Ovary (tissue), 7 donors: ENCODE measurements at regions not wholly inside any gene's neighbourhood (a gene's known extent, or its start where the extent isn't known, plus 50 kb on each side); places are given as distances from the start of the nearest gene placed in this dataset.

Source experiments
- DNase-seq, 5 donors: peaks; one replicate each; pipeline ENCODE4 v3.0.0-alpha.2; 2019 to 2020
- H3K27ac ChIP-seq, 2 donors: fragments of 200-600 bp; one replicate each; pipeline versions ENCODE4 v1.5.1 to v1.8.0; 2019 to 2022
- H3K27me3 ChIP-seq: fragments of 200-600 bp; one replicate; pipeline ENCODE4 v1.8.0; 2022
- H3K36me3 ChIP-seq: fragments of 200-600 bp; sonication (generic); one replicate; pipeline ENCODE4 v1.5.1; 2019
- H3K4me1 ChIP-seq: one replicate; pipeline ENCODE4 v1.8.1; 2013; ENCODE audit warnings: mild to moderate bottlenecking, moderate library complexity; ENCODE audit not compliant: insufficient read depth
- H3K4me3 ChIP-seq: fragments of 200-600 bp; sonication (generic); one replicate; pipeline ENCODE4 v1.5.1; 2017
- H3K9me3 ChIP-seq, 2 donors: fragments of 200-600 bp in 1 of 2; sonication (generic) in 1 of 2; one replicate each; pipeline versions ENCODE4 v1.5.1 to v1.8.1; 2013 to 2019; ENCODE audit warnings: mild to moderate bottlenecking in 1 of 2, moderate library complexity in 1 of 2
- EP300 ChIP-seq: sonication (generic); formaldehyde crosslinking; IDR thresholded peaks from one replicate; pipeline ENCODE4 v1.6.1; 2017; ENCODE audit warnings: antibody characterized with exemption
- POLR2A ChIP-seq: fragments of 450-650 bp; IDR thresholded peaks from one replicate; pipeline ENCODE4 v1.6.1; 2017; ENCODE audit warnings: antibody characterized with exemption, mild to moderate bottlenecking, moderate library complexity
- WGBS, 3 donors: extraction: QIAGEN DNeasy Blood & Tissue Kit in 1 of 3; methylation state at CpG; one replicate each; pipeline versions ENCODE4 v1.1.5 to v1.1.7; 2013 to 2017; 5-methylcytosine and 5-hydroxymethylcytosine counted together
- intact Hi-C, 4 donors: fragments of 100-400 bp; cut with DNase I; formaldehyde crosslinking; loops; one replicate each; pipeline versions ENCODE4 v1.11.0 to v1.15.1; 2022 to 2023
- TF ChIP-seq, protein P1 (sequence below), 3 donors: fragments of 450-650 bp in 2 of 3; fragments of 200-600 bp in 1 of 3; IDR thresholded peaks; one replicate each; pipeline versions ENCODE4 v1.5.1 to v1.8.0; 2016 to 2022; ENCODE audit warnings: antibody characterized with exemption in 3 of 3, mild to moderate bottlenecking in 1 of 3
- donor health status: DM: no; HTN: no; CAD: no; lungs with moderate emphysema.
- donor health status: DM: no; HTN: no; CAD: no.
- donor health status: Bipolar disorder and iron deficiency.
- donor health status: DM: no; HTN: no; CAD: no.
- donor health status: DM: yes; HTN: yes; CAD: no.

DNA sequence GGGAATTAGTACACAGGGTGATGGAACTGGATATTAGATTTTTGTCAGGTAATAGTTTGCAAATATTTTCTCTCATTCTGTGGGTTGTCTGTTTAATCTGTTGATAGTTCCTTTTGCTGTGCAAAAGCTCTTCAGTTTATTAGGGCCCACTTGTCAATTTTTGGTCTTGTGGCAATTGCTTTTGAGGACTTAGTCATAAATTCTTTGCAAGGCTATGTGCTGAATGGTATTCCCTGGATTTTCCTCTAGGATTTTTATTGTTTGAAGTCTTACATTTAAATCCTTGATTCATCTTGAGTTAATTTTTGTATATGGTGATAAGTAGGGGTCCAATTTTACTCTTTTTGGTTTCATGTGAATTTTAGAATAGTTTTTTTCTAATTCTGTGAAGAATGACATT, 111.3 kb downstream of the ARRDC4 start:
- peaks cover 1% of the 10 kb centered on the region for H3K4me1 ChIP-seq
- DNase-seq: no peak
- no peak overlapping the region for H3K4me3 ChIP-seq
- no peaks in the 10 kb centered on the region for H3K27me3 ChIP-seq
- TF ChIP-seq POLR2A (no peak), EP300 (no peak)
- TF ChIP-seq, protein P1, sequence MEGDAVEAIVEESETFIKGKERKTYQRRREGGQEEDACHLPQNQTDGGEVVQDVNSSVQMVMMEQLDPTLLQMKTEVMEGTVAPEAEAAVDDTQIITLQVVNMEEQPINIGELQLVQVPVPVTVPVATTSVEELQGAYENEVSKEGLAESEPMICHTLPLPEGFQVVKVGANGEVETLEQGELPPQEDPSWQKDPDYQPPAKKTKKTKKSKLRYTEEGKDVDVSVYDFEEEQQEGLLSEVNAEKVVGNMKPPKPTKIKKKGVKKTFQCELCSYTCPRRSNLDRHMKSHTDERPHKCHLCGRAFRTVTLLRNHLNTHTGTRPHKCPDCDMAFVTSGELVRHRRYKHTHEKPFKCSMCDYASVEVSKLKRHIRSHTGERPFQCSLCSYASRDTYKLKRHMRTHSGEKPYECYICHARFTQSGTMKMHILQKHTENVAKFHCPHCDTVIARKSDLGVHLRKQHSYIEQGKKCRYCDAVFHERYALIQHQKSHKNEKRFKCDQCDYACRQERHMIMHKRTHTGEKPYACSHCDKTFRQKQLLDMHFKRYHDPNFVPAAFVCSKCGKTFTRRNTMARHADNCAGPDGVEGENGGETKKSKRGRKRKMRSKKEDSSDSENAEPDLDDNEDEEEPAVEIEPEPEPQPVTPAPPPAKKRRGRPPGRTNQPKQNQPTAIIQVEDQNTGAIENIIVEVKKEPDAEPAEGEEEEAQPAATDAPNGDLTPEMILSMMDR (IDR thresholded peaks at IDR 0.05): no peak
- intact Hi-C loops: no loop called here
- H3K9me3 ChIP-seq: no peaks in the 10 kb centered on the region
- no peaks in the 10 kb centered on the region for H3K36me3 ChIP-seq
- H3K27ac ChIP-seq: no peak overlapping the region

DNA sequence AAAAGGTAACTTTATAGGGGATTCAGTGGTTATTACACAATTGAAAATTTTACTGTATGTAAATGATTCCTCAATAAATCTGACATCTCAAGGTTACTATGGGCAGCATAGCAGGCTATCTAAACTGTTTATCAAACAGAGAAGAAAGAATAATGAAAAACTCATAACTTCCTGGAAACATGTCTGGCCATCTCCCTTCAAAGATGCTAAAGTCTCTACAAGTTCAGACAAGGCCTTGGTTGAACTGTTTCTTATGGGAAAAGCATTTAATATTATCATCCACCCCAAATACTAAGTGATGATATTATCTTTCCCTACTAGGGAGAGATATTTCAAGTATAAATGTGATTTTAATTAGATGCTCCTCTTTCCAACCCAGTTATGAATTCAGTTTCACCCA, 114.9 kb downstream of the ARRDC4 start:
- TF ChIP-seq, protein P1 (IDR thresholded peaks at IDR 0.05): no peak
- TF ChIP-seq EP300 (no peak), POLR2A (no peak)
- no peak overlapping the region for H3K4me3 ChIP-seq
- no peak overlapping the region for H3K27ac ChIP-seq
- DNase-seq: no peak
- peaks cover 1% of the 10 kb centered on the region for H3K4me1 ChIP-seq
- H3K36me3 ChIP-seq: no peaks in the 10 kb centered on the region
- H3K9me3 ChIP-seq: no peaks in the 10 kb centered on the region
- intact Hi-C loops: no loop called here
- H3K27me3 ChIP-seq: no peaks in the 10 kb centered on the region

DNA sequence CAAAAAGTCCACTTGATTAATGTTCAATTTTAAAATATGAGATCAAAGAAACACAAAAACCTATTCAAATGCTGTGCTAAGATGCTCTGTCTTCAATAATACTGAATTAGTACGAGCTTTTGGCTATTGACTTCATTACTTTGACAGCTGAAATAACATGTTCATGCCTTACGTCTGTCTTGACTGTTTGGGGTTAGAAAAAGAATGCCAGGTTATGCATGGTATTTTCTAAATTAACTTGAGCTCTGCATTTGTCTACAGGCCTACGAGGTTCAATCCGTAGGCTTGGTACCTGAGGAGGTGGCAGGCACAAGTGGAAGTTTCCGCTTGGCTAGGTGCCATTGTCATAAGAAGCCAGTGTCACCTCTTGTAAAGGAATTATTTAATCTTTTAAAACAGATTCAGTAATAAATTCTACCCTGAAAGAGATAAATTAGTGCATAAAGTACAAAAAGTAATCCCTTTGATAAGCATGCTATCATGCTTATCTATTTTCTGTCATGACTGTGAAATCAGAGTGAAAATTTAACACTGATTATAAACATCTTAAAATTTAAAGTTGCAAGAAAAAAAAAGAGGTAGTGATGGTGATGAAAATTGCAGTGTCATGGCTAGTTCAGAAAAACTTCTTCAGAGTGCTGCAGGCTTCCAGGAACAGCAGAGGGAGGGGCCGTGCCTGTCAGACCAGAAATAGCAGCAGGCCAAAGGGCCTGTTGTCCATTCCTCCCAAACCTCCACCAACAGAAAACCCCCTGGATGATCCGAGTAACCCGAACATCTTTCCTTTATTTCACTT, 115.7 kb downstream of the ARRDC4 start:
- Histone ChIP-seq H3K36me3 (no peaks in the 10 kb centered on the region), H3K27me3 (no peaks in the 10 kb centered on the region), H3K27ac (no peak overlapping the region), H3K4me3 (no peak overlapping the region), H3K9me3 (no peaks in the 10 kb centered on the region), H3K4me1 (peaks cover 1% of the 10 kb centered on the region)
- TF ChIP-seq, protein P1 (IDR thresholded peaks at IDR 0.05): no peak
- TF ChIP-seq POLR2A (no peak), EP300 (no peak)
- intact Hi-C loops: no loop called here
- DNase-seq: peak in 2 of 5 donors; percentile 13 to 37
- 36 to 41% (median 39%) methylated on average over 8 of the region's 8 CpGs for WGBS, 3 donors

DNA sequence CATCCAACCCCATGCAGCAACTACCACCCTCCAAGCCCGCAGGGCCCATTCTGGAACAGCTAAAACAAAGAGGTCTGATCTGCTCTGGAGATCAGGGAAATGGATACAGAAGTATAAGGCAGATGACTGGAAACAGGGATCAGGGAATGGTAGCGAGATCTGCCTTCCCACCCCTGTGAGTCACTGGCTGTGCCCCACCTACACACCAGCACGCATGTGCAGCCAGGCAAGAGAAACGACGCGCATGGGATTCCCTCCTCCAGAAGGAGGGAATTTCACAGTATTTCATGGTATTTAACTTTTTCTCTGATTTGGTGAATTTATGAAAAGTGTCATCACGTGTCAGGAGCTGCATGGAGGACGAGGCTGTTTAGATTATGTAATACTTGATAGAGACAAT, 116.7 kb downstream of the ARRDC4 start:
- peak in 1 of 5 donors; percentile 40 for DNase-seq
- H3K27ac ChIP-seq: no peak overlapping the region
- no peaks in the 10 kb centered on the region for H3K9me3 ChIP-seq
- WGBS, 3 donors: 70 to 78% (median 76%) methylated on average over 8 of the region's 8 CpGs
- H3K4me1 ChIP-seq: peaks cover 1% of the 10 kb centered on the region
- no peaks in the 10 kb centered on the region for H3K36me3 ChIP-seq
- H3K27me3 ChIP-seq: no peaks in the 10 kb centered on the region
- no peak for TF ChIP-seq EP300
- no peak overlapping the region for H3K4me3 ChIP-seq
- intact Hi-C loops: no loop called here

DNA sequence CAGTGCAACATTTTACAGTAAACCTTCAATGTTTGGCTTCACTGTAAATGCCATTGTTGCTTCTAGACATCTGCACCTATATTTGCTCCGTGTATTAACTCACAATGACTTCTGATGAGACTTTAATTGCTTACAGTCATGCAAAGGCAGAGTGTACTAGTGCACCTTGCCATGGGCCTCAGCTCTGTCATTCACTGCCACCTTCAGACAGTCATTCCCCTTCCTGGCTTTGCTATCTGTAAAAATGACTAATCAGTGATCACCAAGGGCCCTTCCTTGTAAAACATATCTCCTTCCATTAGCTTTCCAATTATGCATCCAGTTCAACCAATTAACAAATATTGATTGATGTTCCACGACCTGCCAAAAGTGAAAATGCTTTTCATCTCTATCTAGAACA, 120.3 kb downstream of the ARRDC4 start:
- no peak for DNase-seq
- Histone ChIP-seq H3K4me1 (peaks cover 1% of the 10 kb centered on the region), H3K4me3 (no peak overlapping the region), H3K27me3 (no peaks in the 10 kb centered on the region), H3K27ac (no peak overlapping the region), H3K36me3 (no peaks in the 10 kb centered on the region), H3K9me3 (no peaks in the 10 kb centered on the region)
- intact Hi-C loops: loop anchor here in 3 of 4 donors (5.0 kb wide), 1 partner anchor 178 kb away; no protein-coding TSS in a partner anchor
- WGBS, 3 donors: 62 to 81% (median 66%) methylated on average over 2 of the region's 2 CpGs
- TF ChIP-seq EP300: no peak
- TF ChIP-seq POLR2A: no peak
- TF ChIP-seq, protein P1 (IDR thresholded peaks at IDR 0.05): no peak
